ENCODE measurements at regions not wholly inside any gene's neighbourhood (a gene's known extent, or its start where the extent isn't known, plus 50 kb on each side); places are given as distances from the start of the nearest gene placed in this dataset.
"Not testable (repeated sequence)": the region's sequence is repeated elsewhere in the genome, so short reads cannot be mapped to it uniquely, and the experiment has no call there.

DNA sequence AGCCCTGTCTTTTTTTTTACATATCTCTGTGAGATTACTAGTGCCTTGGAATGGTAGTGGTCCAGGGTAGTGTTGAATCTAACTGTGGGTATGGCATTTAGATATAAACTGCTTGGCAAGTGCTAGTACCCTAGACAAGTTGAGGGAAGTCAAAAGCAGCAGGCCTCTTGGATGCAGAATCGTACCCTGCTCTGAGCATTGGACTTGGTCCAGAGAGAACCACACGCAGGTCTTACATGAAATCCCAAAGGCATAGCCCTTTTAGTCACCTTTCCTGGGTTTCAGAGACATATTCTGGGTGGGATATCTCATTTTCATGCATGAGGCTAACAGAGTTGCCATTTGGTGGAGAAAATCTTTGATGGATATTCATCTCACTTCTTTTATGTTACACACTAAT lies 641.4 kb downstream of the PDCD6IP start:
- Mint-ChIP-seq H3K4me1 (no peaks in the 10 kb centered on the region), H3K36me3 (peaks cover 10% of the 10 kb centered on the region), H3K27ac (no peak overlapping the region), H3K4me3 (no peak overlapping the region), H3K27me3 (no peaks in the 10 kb centered on the region), H3K9me3 (peaks cover 11 to 23% (median 13%) of the 10 kb centered on the region in 3 donors)

DNA sequence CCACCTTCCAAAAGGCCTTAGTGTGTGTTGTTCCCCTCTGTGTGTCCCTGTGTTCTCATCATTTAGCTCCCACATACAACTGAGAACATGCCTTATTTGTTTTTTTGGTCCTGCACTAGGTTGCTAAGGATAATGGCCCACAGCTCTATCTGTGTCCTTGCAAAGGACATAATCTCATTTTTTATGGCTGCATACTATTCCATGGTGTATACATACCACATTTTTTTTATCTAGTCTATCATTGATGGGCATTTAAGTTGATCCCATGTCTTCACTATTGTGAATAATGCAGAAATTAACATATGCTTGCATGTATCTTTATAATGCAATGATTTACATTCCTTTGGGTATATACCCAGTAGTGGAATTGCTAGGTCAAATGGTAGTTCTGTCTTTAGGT lies 645.7 kb downstream of the PDCD6IP start:
- Mint-ChIP-seq H3K27ac (no peak overlapping the region), H3K4me3 (no peak overlapping the region), H3K4me1 (peaks cover 0 to 5% (median 0%) of the 10 kb centered on the region in 3 donors), H3K36me3 (peaks cover 12% of the 10 kb centered on the region), H3K27me3 (no peaks in the 10 kb centered on the region), H3K9me3 (peaks cover 11 to 52% (median 19%) of the 10 kb centered on the region in 3 donors)

DNA sequence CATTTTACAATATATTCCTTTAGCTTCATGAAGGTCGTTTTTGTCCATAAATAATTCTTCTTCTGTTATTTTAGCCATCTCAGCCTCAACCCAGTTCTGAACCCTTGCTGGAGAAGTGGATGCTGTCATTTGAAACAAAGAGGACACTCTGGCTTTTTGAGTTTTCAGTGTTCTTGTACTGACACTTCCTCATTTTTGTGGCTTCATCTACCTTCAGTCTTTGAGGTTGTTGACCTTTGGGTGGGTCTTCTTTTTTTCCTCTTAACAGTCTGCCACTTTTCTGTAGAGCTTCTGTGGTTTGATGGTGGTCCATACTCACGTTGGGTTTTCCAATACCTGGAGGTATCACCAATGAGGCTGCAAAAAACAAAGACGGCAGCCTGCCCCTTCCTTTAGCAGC lies 650.9 kb downstream of the PDCD6IP start:
- H3K4me3 Mint-ChIP-seq, result peak overlapping the region in 1 of 4 donors; percentile 45
- H3K9me3 Mint-ChIP-seq, result peaks cover 12 to 34% (median 12%) of the 10 kb centered on the region in 3 donors
- H3K4me1 Mint-ChIP-seq, result peaks cover 3 to 10% (median 4%) of the 10 kb centered on the region in 3 donors
- no peak overlapping the region for H3K27ac Mint-ChIP-seq
- peaks cover 6% of the 10 kb centered on the region for H3K36me3 Mint-ChIP-seq
- H3K27me3 Mint-ChIP-seq, result no peaks in the 10 kb centered on the region

DNA sequence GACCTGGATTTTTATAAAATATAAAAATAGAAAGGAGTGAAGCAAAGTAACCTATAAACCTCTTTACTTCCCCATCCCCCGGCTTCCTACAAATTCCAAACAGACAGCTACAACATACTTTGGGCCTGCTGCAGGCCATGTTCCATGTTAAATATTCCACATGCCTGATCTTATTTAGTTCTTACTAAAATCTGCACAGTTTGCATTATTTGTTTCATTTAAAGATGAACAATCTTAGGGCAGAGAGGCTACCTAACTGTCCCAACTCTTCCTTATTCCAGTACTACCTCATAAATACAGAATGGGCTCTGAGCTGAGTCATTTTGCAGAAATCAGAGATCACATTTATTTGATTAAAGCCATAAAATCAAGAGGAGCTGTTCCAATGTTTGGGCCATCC lies 665.0 kb downstream of the PDCD6IP start:
- Mint-ChIP-seq H3K4me1 (peaks cover 0 to 1% (median 0%) of the 10 kb centered on the region in 3 donors), H3K9me3 (peaks cover 0 to 17% (median 16%) of the 10 kb centered on the region in 3 donors), H3K4me3 (no peak overlapping the region), H3K27me3 (no peaks in the 10 kb centered on the region), H3K27ac (peak overlapping the region in 1 of 3 donors; percentile 55), H3K36me3 (no peaks in the 10 kb centered on the region)

DNA sequence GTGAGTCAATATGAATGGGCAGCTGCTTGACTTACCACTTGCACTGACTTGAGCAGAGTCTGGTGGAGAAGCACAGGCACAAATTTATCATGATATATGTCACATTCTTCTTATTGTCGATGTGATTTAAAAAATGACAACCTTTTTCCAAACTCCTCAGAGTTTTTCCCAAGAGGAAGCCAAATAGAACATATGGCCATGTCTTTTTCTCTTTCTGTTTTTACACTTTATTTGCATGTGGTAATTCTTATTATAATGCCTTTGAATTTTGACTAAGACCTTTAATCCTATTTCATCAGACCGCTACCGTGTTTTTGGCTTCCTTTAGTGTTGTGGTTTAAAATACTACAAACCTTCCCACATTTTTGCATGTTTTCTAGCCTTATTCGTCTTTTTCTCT lies 666.2 kb downstream of the PDCD6IP start:
- Mint-ChIP-seq H3K27ac (no peak overlapping the region), H3K4me1 (peaks cover 0 to 1% (median 0%) of the 10 kb centered on the region in 3 donors), H3K4me3 (no peak overlapping the region), H3K9me3 (peaks cover 4 to 14% (median 14%) of the 10 kb centered on the region in 3 donors), H3K27me3 (no peaks in the 10 kb centered on the region), H3K36me3 (no peaks in the 10 kb centered on the region)

DNA sequence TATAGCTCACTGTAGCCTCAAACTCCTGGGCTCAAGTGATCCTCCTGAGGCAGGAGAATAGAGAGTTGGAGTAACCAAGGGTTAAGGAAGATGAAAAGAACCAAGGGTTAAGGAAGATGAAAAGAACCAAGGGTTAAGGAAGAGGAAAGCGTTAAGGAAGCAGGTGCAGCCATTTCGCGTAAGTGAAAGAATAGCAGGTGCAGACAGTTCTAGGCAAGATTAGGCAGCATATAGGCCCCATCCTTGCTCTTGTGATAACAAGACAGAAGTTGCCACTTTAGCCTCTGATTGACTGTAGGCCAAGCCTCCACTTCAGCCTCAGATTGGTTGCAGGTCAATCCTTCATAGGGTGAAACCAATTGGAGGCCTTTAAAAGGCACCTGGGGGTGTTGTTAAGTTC lies 677.4 kb downstream of the PDCD6IP start:
- H3K36me3 Mint-ChIP-seq, result no peaks in the 10 kb centered on the region
- H3K4me1 Mint-ChIP-seq, result peaks cover 0 to 2% (median 0%) of the 10 kb centered on the region in 3 donors
- no peak overlapping the region for H3K4me3 Mint-ChIP-seq
- H3K27ac Mint-ChIP-seq, result peak overlapping the region in 1 of 3 donors; percentile 18
- peaks cover 1 to 12% (median 4%) of the 10 kb centered on the region in 3 donors for H3K9me3 Mint-ChIP-seq
- no peaks in the 10 kb centered on the region for H3K27me3 Mint-ChIP-seq

DNA sequence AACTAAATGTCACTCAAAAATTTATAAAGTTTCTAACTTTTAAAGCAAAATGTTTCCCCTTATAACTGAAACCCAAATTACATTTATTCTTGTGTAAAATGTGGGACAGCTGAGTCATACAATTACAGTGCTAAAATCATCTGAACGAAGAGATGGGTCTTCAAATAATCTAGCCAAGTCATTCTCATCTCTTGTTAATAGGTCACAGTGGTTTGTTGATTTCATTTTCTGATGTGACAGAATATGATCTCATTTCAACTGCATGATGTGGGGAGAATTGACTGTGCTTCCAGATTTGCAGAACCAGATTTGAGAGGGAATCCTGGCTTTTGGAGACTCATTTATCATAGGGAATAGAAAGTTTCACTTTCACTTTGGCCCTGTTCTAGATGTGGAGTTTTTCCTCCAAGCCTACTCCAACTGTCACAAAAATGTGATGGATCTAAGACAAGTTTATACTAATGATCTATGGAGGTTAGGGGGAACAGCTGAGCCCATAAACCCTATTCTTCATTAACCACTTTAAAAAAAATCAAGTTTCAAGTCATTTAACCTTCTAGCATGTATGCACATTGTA lies 685.0 kb downstream of the PDCD6IP start:
- no peaks in the 10 kb centered on the region for H3K27me3 Mint-ChIP-seq
- peaks cover 0 to 6% (median 3%) of the 10 kb centered on the region in 3 donors for H3K4me1 Mint-ChIP-seq
- H3K9me3 Mint-ChIP-seq, result peaks cover 0 to 4% (median 2%) of the 10 kb centered on the region in 3 donors
- H3K4me3 Mint-ChIP-seq, result peak overlapping the region in 1 of 4 donors; percentile 55
- no peak overlapping the region for H3K27ac Mint-ChIP-seq
- H3K36me3 Mint-ChIP-seq, result peaks cover 3% of the 10 kb centered on the region

DNA sequence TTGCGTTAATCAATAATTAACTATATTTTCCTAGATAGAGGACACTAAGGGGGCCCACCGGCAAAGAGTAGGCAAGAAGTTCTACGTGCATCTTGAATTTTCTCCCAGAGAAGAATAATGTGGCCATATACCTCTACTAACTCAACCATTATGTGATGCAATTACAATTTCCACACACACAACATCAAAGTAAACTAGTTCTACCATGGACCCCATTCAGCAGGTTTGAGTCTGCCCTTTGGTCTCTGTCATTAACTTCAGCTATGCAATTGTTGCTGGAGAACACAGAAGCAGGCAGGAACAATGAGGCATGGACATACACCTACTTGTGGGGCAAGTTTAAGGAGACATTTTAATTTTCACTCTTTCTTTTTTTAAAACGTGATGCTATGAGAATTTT lies 705.9 kb downstream of the PDCD6IP start:
- Mint-ChIP-seq H3K36me3 (no peaks in the 10 kb centered on the region), H3K4me1 (peaks cover 0 to 16% (median 11%) of the 10 kb centered on the region in 3 donors), H3K4me3 (no peak overlapping the region), H3K27me3 (no peaks in the 10 kb centered on the region), H3K9me3 (peaks cover 0 to 2% (median 0%) of the 10 kb centered on the region in 3 donors), H3K27ac (no peak overlapping the region)

DNA sequence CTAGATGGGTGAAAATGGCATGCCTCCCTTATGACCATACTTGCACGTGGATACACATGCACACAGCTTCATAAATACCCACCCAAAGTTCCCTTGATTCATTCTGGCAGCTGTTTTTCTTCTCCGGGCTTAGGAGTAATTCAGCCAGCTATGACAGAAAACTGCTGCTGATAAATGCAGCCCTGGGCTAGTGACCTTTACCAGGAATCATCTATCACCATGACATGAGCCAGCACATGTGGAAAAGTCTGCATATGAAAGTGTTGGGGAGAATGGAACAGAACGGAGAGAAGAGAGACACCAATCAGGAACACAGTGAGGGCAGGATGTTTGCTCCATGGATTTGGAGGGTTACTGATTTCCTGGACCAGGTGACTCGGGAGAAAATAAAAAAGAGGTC lies 706.3 kb downstream of the PDCD6IP start:
- Mint-ChIP-seq H3K27ac (no peak overlapping the region), H3K4me1 (peaks cover 0 to 16% (median 11%) of the 10 kb centered on the region in 3 donors)

DNA sequence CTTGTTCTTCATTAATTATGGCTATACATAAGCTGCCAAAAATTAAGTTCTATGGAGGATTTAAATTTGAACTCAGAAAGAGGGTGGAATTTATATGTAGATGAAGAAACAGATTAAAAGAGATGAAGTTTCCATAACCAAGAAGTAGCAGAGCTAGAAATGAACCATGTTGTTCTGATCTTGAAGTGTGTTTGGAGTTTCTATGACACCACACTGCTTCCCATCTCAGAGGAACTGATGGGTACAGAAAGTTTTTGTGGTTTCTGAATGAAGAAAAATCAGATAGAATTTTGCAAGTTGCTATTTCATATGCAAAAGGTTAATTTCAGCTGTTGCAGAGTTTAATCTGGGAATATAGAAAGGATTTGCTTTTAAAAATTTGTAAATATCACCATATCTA lies 710.3 kb downstream of the PDCD6IP start:
- H3K27me3 Mint-ChIP-seq, result no peaks in the 10 kb centered on the region
- no peak overlapping the region for H3K27ac Mint-ChIP-seq
- H3K4me1 Mint-ChIP-seq, result peaks cover 0 to 7% (median 5%) of the 10 kb centered on the region in 3 donors

More for the DNA sequence above, 706.3 kb downstream of the PDCD6IP start:
- H3K36me3 Mint-ChIP-seq, result no peaks in the 10 kb centered on the region
- H3K4me3 Mint-ChIP-seq, result no peak overlapping the region
- H3K27me3 Mint-ChIP-seq, result no peaks in the 10 kb centered on the region
- H3K9me3 Mint-ChIP-seq, result peaks cover 0 to 2% (median 0%) of the 10 kb centered on the region in 3 donors

DNA sequence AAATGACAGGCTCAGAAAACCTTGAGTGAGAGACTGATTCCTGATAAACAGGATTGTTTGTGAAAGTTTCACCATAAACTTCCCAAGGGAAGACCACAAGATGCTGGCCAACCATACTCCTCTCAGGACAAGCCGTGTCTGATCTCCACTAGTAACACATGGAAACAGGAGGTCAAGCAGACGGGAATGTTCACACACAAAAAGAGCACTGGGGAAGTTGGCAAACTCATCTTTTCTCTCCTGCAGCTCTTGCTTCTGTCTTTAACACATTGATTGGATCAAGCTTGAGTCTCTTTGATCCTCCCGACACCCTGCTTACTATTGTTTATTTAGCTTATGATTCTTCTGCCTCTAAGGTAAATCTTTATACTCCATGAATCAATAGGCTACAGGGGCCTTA lies 713.5 kb downstream of the PDCD6IP start:
- no peaks in the 10 kb centered on the region for H3K4me1 Mint-ChIP-seq
- H3K36me3 Mint-ChIP-seq, result no peaks in the 10 kb centered on the region
- peaks cover 0 to 4% (median 4%) of the 10 kb centered on the region in 3 donors for H3K9me3 Mint-ChIP-seq
- no peak overlapping the region for H3K27ac Mint-ChIP-seq
- no peak overlapping the region for H3K4me3 Mint-ChIP-seq
- H3K27me3 Mint-ChIP-seq, result no peaks in the 10 kb centered on the region

More for the DNA sequence above, 710.3 kb downstream of the PDCD6IP start:
- Mint-ChIP-seq H3K36me3 (no peaks in the 10 kb centered on the region), H3K4me3 (no peak overlapping the region), H3K9me3 (peaks cover 0 to 4% (median 4%) of the 10 kb centered on the region in 3 donors)

DNA sequence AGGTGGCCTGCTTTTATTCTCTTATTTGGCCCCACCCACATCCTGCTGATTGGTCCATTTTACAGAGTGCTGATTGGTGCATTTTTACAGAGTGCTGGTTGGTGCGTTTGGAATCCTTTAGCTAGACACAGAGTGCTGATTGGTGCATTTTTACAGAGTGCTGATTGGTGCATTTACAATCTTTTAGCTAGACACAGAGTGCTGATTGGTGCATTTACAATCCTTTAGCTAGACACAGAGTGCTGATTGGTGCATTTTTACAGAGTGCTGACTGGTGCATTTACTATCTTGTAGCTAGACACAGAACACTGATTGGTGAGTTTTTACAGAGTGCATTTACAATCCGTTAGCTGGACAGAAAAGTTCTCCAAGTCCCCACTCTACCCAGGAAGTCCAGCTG lies 720.6 kb downstream of the PDCD6IP start:
- H3K4me1 Mint-ChIP-seq, H3K4me3 Mint-ChIP-seq, H3K27ac Mint-ChIP-seq, H3K27me3 Mint-ChIP-seq, H3K36me3 Mint-ChIP-seq: not testable (repeated sequence)
- peaks cover 5 to 12% (median 6%) of the 10 kb centered on the region in 3 donors for H3K9me3 Mint-ChIP-seq

DNA sequence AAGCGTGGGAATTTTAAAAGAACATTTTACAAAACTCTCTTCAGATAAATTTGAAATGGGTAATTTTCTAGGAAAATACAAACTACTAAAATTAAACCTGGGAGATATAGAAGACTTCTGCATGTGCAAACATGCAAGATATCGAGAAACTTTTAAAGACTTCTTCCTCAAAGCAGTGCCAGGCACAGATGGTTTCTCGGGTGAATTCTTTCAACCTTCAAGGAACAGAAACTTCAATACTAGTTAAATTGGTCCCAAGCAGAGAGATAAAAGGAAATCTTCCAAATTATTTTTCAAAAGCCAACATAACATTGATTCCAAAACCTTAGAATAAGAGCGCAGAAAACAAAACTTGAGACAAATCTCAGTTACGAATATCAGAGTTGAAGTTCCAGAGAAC lies 732.7 kb downstream of the PDCD6IP start:
- Mint-ChIP-seq H3K27me3 (no peaks in the 10 kb centered on the region), H3K4me3 (no peak overlapping the region), H3K27ac (no peak overlapping the region), H3K36me3 (no peaks in the 10 kb centered on the region), H3K9me3 (no peaks in the 10 kb centered on the region), H3K4me1 (no peaks in the 10 kb centered on the region)

DNA sequence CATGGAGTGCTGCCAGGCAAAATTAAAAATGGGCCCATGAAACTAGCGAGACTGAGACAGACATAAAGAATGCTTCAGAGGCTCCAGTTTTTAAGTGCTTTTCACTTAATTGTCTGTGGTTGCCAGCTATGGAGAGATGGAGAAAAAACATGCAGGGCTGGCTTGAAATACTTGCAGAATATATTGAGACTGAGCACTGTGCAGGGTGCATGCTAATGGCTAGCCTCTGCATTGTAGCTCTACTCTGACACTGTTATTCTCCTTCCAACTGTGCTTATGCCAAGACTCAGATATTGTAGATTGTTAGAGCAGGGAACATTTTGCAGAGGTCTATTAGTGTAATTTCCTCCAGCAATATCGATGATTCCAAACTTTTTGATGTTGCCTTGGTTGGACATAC lies 735.0 kb downstream of the PDCD6IP start:
- H3K36me3 Mint-ChIP-seq, result peaks cover 2% of the 10 kb centered on the region
- H3K27ac Mint-ChIP-seq, result no peak overlapping the region
- peaks cover 0 to 2% (median 0%) of the 10 kb centered on the region in 3 donors for H3K4me1 Mint-ChIP-seq
- H3K9me3 Mint-ChIP-seq, result no peaks in the 10 kb centered on the region
- no peaks in the 10 kb centered on the region for H3K27me3 Mint-ChIP-seq
- H3K4me3 Mint-ChIP-seq, result no peak overlapping the region

DNA sequence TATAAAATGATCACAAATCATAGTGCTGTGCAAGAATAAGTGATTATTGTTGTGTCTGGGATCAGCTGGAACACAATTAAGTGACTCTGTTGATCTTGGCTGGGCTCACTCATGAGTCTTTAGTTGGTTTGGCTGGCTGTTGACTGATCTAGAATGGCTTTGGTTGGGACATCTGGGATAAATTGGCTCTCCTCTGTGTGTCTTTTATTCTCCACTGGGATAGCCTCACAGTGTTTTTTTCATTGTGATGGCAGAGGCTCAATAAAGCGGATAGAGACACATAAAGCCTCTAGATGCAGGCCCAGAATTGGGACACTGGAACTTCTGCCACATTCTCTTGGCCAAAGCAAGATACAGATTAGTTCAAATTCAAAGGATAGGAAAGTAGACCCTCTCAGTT lies 735.6 kb downstream of the PDCD6IP start:
- peaks cover 2% of the 10 kb centered on the region for H3K36me3 Mint-ChIP-seq
- H3K4me3 Mint-ChIP-seq, result no peak overlapping the region
- peaks cover 0 to 2% (median 0%) of the 10 kb centered on the region in 3 donors for H3K4me1 Mint-ChIP-seq
- peaks cover 2% of the 10 kb centered on the region for H3K27me3 Mint-ChIP-seq
- H3K27ac Mint-ChIP-seq, result no peak overlapping the region
- H3K9me3 Mint-ChIP-seq, result no peaks in the 10 kb centered on the region

DNA sequence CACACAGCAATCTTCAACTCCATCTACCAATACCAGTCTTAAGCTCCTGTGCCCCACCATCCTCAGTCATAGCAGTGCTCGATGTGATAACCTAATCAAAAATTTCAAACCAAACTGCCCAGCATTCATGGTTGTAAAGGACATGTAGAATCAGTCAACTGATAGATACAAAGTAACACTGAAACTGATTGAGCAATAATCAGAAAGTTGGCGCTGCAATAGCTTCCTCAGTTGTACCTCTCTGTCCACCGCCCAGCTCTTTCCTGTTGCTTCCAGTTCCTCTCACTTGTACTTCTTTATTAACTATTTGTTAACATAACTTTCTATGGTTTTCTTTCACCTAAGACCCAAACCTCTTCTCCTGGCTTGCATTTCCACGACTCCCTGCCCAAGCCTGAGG lies 745.7 kb downstream of the PDCD6IP start:
- peaks cover 2% of the 10 kb centered on the region for H3K36me3 Mint-ChIP-seq
- H3K4me3 Mint-ChIP-seq, result no peak overlapping the region
- H3K27me3 Mint-ChIP-seq, result no peaks in the 10 kb centered on the region
- peaks cover 0 to 2% (median 0%) of the 10 kb centered on the region in 3 donors for H3K9me3 Mint-ChIP-seq
- H3K27ac Mint-ChIP-seq, result no peak overlapping the region
- H3K4me1 Mint-ChIP-seq, result no peaks in the 10 kb centered on the region

Data from IgD-negative memory B cell (primary cell).